ENCODE measurements at regions not wholly inside any gene's neighbourhood (a gene's known extent, or its start where the extent isn't known, plus 50 kb on each side); places are given as distances from the start of the nearest gene placed in this dataset.

DNA sequence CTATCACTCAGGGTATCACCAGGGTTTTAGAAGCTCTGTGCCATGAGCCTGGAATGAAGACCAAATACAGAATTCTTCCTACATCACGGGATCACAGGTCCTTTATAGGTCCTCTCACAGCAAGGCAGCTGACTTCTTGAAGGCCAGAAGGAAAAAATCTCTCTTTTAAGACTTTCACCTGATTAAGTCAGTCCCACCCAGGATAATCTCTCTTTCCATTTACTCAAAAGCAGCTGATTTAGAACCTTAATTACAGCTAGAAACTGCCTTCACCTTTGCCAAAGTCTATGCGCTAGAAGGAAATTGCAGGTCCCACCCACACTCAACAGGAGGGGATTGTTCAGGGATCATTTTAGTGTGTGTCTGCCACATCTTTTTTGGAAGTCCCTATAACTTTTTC is 135.1 kb downstream of the RAB11FIP2 start:
- Histone ChIP-seq H3K9me3 (ENCODE audit: low read depth, low read length) (no peaks in the 10 kb centered on the region), H3K27ac (no peak overlapping the region), H3K9ac (ENCODE audit: insufficient read length) (no peak overlapping the region), H3K36me3 (ENCODE audit: insufficient read depth, low read length) (no peaks in the 10 kb centered on the region), H3K4me3 (no peak overlapping the region)
- no peak for TF ChIP-seq EZH2 (IDR thresholded peaks at IDR 0.05)
- no peak for DNase-seq (ENCODE audit: low read depth, low spot score)

DNA sequence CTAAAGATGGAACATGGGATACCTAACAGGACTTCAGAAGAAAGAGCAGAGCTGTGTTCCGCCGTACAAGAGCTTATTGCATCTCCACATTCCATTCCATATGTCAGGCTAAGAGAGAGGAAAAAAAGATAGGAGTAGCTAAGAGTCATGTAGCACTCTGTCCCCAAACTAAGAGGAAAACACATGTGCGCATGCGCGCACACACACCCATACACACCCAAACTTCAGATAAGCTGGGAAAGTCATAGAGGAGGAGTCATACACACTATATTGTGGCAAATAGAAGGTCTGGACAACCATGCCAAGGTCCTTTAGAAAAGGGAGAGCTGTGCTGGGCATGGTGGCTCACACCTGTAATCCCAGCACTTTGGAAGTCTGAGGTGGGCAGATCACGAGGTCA is 132.4 kb downstream of the RAB11FIP2 start:
- Histone ChIP-seq H3K9me3 (ENCODE audit: low read depth, low read length) (no peaks in the 10 kb centered on the region), H3K27ac (no peak overlapping the region), H3K4me3 (no peak overlapping the region), H3K9ac (ENCODE audit: insufficient read length) (no peak overlapping the region), H3K36me3 (ENCODE audit: insufficient read depth, low read length) (no peaks in the 10 kb centered on the region)
- TF ChIP-seq EZH2 (IDR thresholded peaks at IDR 0.05) = no peak
- no peak for TF ChIP-seq POLR2AphosphoS5 (IDR thresholded peaks at IDR 0.05; ENCODE audit: borderline replicate concordance, low read depth, low read length)
- no peak for TF ChIP-seq FOXP2 (optimal IDR thresholded peaks at IDR 0.05; ENCODE audit: control extremely low read depth, extremely low read length, insufficient read depth)
- no peak for DNase-seq (ENCODE audit: low read depth, low spot score)

DNA sequence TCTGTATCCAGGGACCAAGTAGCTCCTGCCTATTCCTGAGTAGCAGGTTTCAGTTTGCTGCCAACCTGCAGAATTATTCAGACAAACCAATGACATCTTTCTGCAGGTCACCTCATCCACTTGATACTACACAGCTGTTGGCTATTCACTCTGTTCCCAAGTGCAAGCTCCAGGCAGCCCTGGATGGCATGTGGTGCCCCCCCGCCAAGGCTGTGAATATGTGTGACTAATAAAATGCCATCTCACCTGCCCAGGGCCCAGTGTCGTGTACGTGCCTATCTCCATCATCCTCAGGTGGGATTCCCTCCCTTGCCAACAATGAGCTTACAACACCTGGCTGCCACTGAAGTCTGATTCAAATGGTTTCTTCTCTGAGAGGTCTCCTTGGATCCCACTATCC is 125.8 kb downstream of the RAB11FIP2 start:
- no peaks in the 10 kb centered on the region for H3K36me3 ChIP-seq (ENCODE audit: insufficient read depth, low read length)
- TF ChIP-seq FOXP2 (optimal IDR thresholded peaks at IDR 0.05; ENCODE audit: control extremely low read depth, extremely low read length, insufficient read depth) (no peak), EZH2 (IDR thresholded peaks at IDR 0.05) (no peak), POLR2AphosphoS5 (IDR thresholded peaks at IDR 0.05; ENCODE audit: borderline replicate concordance, low read depth, low read length) (no peak)
- no peak for DNase-seq (ENCODE audit: low read depth, low spot score)
- H3K9ac ChIP-seq (ENCODE audit: insufficient read length) = no peak overlapping the region
- no peaks in the 10 kb centered on the region for H3K9me3 ChIP-seq (ENCODE audit: low read depth, low read length)
- no peak overlapping the region for H3K4me3 ChIP-seq
- no peak overlapping the region for H3K27ac ChIP-seq

DNA sequence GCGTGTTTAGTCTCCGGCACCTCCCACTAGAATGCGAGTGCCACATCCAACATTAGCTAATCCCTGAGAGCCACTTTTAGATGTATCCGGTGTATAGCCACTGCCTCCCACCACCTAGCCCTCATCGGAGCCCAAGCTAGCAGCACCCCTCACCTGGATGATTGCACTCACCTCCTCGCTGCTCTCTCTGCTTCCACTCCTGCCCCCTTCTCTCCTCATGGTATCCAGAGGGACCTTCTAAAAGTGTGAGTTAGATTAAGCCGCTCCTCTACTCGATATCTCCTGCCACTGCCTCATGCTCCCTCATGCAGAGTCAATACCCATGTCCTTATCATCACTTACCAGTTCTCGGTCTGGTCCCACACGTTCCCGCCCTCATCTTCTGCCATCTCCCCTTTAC is 125.3 kb downstream of the RAB11FIP2 start:
- Histone ChIP-seq H3K9me3 (ENCODE audit: low read depth, low read length) (no peaks in the 10 kb centered on the region), H3K4me3 (no peak overlapping the region), H3K9ac (ENCODE audit: insufficient read length) (no peak overlapping the region), H3K27ac (no peak overlapping the region), H3K36me3 (ENCODE audit: insufficient read depth, low read length) (no peaks in the 10 kb centered on the region)
- TF ChIP-seq EZH2 (IDR thresholded peaks at IDR 0.05) = no peak
- no peak for TF ChIP-seq FOXP2 (optimal IDR thresholded peaks at IDR 0.05; ENCODE audit: control extremely low read depth, extremely low read length, insufficient read depth)
- TF ChIP-seq POLR2AphosphoS5 (IDR thresholded peaks at IDR 0.05; ENCODE audit: borderline replicate concordance, low read depth, low read length) = no peak
- no peak for DNase-seq (ENCODE audit: low read depth, low spot score)

DNA sequence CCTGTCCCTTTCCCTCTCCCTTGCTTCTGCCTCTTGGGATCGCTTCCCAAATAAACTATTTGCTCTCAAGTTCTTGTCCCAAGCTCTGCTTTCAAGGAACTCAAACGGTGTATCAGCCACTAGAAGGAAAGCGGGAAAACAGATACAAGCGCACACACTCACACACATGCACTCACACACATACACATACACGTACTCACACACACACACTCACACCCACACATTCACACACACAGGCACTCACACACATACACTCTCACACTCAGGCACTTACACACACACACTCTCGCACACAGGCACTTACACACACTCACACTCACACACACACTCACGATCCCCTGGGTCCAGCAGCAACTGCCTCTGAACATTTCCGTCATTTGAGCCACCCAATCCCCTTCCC is 121.9 kb downstream of the RAB11FIP2 start:
- Histone ChIP-seq H3K9ac (ENCODE audit: insufficient read length) (no peak overlapping the region), H3K9me3 (ENCODE audit: low read depth, low read length) (no peaks in the 10 kb centered on the region), H3K4me3 (no peak overlapping the region), H3K36me3 (ENCODE audit: insufficient read depth, low read length) (no peaks in the 10 kb centered on the region), H3K27ac (no peak overlapping the region)
- no peak for TF ChIP-seq EZH2 (IDR thresholded peaks at IDR 0.05)
- TF ChIP-seq POLR2AphosphoS5 (IDR thresholded peaks at IDR 0.05; ENCODE audit: borderline replicate concordance, low read depth, low read length) = no peak
- TF ChIP-seq FOXP2 (optimal IDR thresholded peaks at IDR 0.05; ENCODE audit: control extremely low read depth, extremely low read length, insufficient read depth) = no peak
- no peak for DNase-seq (ENCODE audit: low read depth, low spot score)

DNA sequence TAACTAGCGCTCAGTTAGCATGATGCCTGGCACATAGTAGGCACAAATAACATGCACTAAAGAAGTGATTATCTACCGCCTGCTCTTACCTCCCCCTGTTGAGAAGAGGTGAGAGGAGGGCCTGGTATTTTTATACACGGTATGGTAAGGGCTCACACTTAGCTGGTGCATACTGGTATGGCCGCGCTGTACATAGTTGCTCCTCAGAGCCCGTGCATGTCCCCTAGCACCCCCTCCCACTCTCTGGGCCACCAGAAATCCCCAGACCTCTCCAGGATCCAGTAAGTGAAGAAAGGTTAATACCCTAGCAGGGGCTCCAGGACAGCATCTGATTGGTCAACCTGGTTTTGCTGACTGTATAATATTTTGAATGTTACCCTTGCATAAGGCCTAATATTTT is 121.4 kb downstream of the RAB11FIP2 start:
- H3K27ac ChIP-seq = no peak overlapping the region
- no peaks in the 10 kb centered on the region for H3K36me3 ChIP-seq (ENCODE audit: insufficient read depth, low read length)
- TF ChIP-seq EZH2 (IDR thresholded peaks at IDR 0.05) (no peak), POLR2AphosphoS5 (IDR thresholded peaks at IDR 0.05; ENCODE audit: borderline replicate concordance, low read depth, low read length) (no peak), FOXP2 (optimal IDR thresholded peaks at IDR 0.05; ENCODE audit: control extremely low read depth, extremely low read length, insufficient read depth) (no peak)
- H3K9ac ChIP-seq (ENCODE audit: insufficient read length) = no peak overlapping the region
- H3K9me3 ChIP-seq (ENCODE audit: low read depth, low read length) = no peaks in the 10 kb centered on the region
- no peak overlapping the region for H3K4me3 ChIP-seq
- DNase-seq (ENCODE audit: low read depth, low spot score) = no peak

DNA sequence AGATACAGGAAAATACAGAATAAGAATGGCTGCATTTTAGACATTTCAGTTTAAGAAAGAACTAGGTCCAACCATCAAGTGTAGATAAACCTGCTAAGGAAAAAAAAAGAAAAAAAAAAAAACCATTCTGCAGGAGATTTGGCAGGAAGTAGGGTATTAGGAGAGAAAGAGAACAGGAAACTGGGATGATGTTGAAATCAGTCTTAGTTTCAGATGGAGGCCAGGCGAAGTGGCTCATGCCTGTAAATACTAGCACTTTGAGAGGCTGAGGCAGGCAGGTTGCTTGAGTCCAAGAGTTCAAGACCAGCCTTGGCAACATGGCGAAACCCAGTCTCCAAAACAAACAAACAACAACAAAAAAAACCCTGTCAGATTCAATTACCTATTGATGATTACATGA is 120.2 kb downstream of the RAB11FIP2 start:
- Histone ChIP-seq H3K9ac (ENCODE audit: insufficient read length) (no peak overlapping the region), H3K9me3 (ENCODE audit: low read depth, low read length) (no peaks in the 10 kb centered on the region), H3K36me3 (ENCODE audit: insufficient read depth, low read length) (no peaks in the 10 kb centered on the region), H3K4me3 (no peak overlapping the region), H3K27ac (no peak overlapping the region)
- peak; percentile 3 for DNase-seq (ENCODE audit: low read depth, low spot score)
- TF ChIP-seq EZH2 (IDR thresholded peaks at IDR 0.05) = no peak
- no peak for TF ChIP-seq POLR2AphosphoS5 (IDR thresholded peaks at IDR 0.05; ENCODE audit: borderline replicate concordance, low read depth, low read length)
- no peak for TF ChIP-seq FOXP2 (optimal IDR thresholded peaks at IDR 0.05; ENCODE audit: control extremely low read depth, extremely low read length, insufficient read depth)

DNA sequence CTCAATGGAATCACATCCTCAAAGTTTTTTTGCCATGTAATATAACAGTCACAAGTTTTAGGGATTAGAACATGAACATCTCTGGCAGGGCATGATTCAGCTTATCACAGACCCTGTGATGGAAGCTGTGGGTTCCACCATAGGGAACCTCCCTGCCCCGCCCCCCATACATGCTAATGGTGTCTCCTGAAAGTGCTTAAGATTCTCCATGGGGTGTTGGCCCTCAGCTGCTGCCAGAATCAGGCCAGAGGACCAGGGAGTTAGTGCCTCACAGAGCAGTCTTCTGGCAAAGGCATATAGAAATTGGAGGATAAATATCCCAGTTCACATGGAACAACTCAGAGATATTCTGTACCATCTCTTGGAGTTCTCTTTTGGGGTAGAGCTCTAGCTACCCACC is 119.4 kb downstream of the RAB11FIP2 start:
- TF ChIP-seq FOXP2 (optimal IDR thresholded peaks at IDR 0.05; ENCODE audit: control extremely low read depth, extremely low read length, insufficient read depth) = no peak
- TF ChIP-seq EZH2 (IDR thresholded peaks at IDR 0.05) = no peak
- no peak for TF ChIP-seq POLR2AphosphoS5 (IDR thresholded peaks at IDR 0.05; ENCODE audit: borderline replicate concordance, low read depth, low read length)
- Histone ChIP-seq H3K9ac (ENCODE audit: insufficient read length) (no peak overlapping the region), H3K4me3 (no peak overlapping the region), H3K27ac (no peak overlapping the region), H3K36me3 (ENCODE audit: insufficient read depth, low read length) (no peaks in the 10 kb centered on the region), H3K9me3 (ENCODE audit: low read depth, low read length) (no peaks in the 10 kb centered on the region)
- no peak for DNase-seq (ENCODE audit: low read depth, low spot score)

DNA sequence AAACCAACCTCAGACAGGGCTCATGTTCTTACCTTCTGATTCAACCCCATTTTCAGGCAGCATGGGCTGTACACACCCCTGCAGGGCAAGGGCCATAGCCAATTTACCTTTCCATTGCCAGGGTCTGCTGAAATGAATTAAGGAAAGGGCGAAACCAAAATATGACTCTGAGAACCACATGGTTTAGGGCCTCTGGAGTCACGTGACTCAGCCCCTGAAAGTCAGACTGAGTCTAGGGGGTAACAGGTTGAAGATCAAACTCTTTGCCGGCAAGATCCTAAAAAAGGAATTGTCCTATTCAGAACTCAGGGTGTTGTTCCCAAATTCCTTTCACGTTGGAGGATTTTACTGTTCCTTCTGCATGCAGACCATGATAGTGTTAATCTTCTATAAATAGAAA is 118.9 kb downstream of the RAB11FIP2 start:
- DNase-seq (ENCODE audit: low read depth, low spot score) = no peak
- TF ChIP-seq POLR2AphosphoS5 (IDR thresholded peaks at IDR 0.05; ENCODE audit: borderline replicate concordance, low read depth, low read length) (no peak), FOXP2 (optimal IDR thresholded peaks at IDR 0.05; ENCODE audit: control extremely low read depth, extremely low read length, insufficient read depth) (no peak), EZH2 (IDR thresholded peaks at IDR 0.05) (no peak)
- H3K9ac ChIP-seq (ENCODE audit: insufficient read length) = no peak overlapping the region
- no peak overlapping the region for H3K27ac ChIP-seq
- H3K9me3 ChIP-seq (ENCODE audit: low read depth, low read length) = no peaks in the 10 kb centered on the region
- H3K4me3 ChIP-seq = no peak overlapping the region
- no peaks in the 10 kb centered on the region for H3K36me3 ChIP-seq (ENCODE audit: insufficient read depth, low read length)
